Ovary (tissue), 7 donors: ENCODE measurements at regions not wholly inside any gene's neighbourhood (a gene's known extent, or its start where the extent isn't known, plus 50 kb on each side); places are given as distances from the start of the nearest gene placed in this dataset.

Experiments
- DNase-seq, 5 donors: peaks; one replicate each; pipeline ENCODE4 v3.0.0-alpha.2; 2019 to 2020
- H3K27ac ChIP-seq, 2 donors: fragments of 200-600 bp; one replicate each; pipeline versions ENCODE4 v1.5.1 to v1.8.0; 2019 to 2022
- H3K27me3 ChIP-seq: fragments of 200-600 bp; one replicate; pipeline ENCODE4 v1.8.0; 2022
- H3K36me3 ChIP-seq: fragments of 200-600 bp; sonication (generic); one replicate; pipeline ENCODE4 v1.5.1; 2019
- H3K4me1 ChIP-seq: one replicate; pipeline ENCODE4 v1.8.1; 2013; ENCODE audit warnings: mild to moderate bottlenecking, moderate library complexity; ENCODE audit not compliant: insufficient read depth
- H3K4me3 ChIP-seq: fragments of 200-600 bp; sonication (generic); one replicate; pipeline ENCODE4 v1.5.1; 2017
- H3K9me3 ChIP-seq, 2 donors: fragments of 200-600 bp in 1 of 2; sonication (generic) in 1 of 2; one replicate each; pipeline versions ENCODE4 v1.5.1 to v1.8.1; 2013 to 2019; ENCODE audit warnings: mild to moderate bottlenecking in 1 of 2, moderate library complexity in 1 of 2
- CTCF ChIP-seq, 3 donors: fragments of 450-650 bp in 2 of 3; fragments of 200-600 bp in 1 of 3; IDR thresholded peaks; one replicate each; pipeline versions ENCODE4 v1.5.1 to v1.8.0; 2016 to 2022; ENCODE audit warnings: antibody characterized with exemption in 3 of 3, mild to moderate bottlenecking in 1 of 3
- EP300 ChIP-seq: sonication (generic); formaldehyde crosslinking; IDR thresholded peaks from one replicate; pipeline ENCODE4 v1.6.1; 2017; ENCODE audit warnings: antibody characterized with exemption
- POLR2A ChIP-seq: fragments of 450-650 bp; IDR thresholded peaks from one replicate; pipeline ENCODE4 v1.6.1; 2017; ENCODE audit warnings: antibody characterized with exemption, mild to moderate bottlenecking, moderate library complexity
- WGBS, 3 donors: extraction: QIAGEN DNeasy Blood & Tissue Kit in 1 of 3; methylation state at CpG; one replicate each; pipeline versions ENCODE4 v1.1.5 to v1.1.7; 2013 to 2017; 5-methylcytosine and 5-hydroxymethylcytosine counted together
- intact Hi-C, 4 donors: fragments of 100-400 bp; cut with DNase I; formaldehyde crosslinking; loops; one replicate each; pipeline versions ENCODE4 v1.11.0 to v1.15.1; 2022 to 2023
- donor health status: DM: no; HTN: no; CAD: no; lungs with moderate emphysema.
- donor health status: DM: no; HTN: no; CAD: no.
- donor health status: Bipolar disorder and iron deficiency.
- donor health status: DM: no; HTN: no; CAD: no.
- donor health status: DM: yes; HTN: yes; CAD: no.

- intact Hi-C loops: no loop called here
- no peaks in the 10 kb centered on the region for H3K27me3 ChIP-seq
- H3K9me3 ChIP-seq: no peaks in the 10 kb centered on the region
- no peak overlapping the region for H3K27ac ChIP-seq
- H3K36me3 ChIP-seq: no peaks in the 10 kb centered on the region
- DNase-seq: no peak
- H3K4me1 ChIP-seq: no peaks in the 10 kb centered on the region
- TF ChIP-seq EP300: no peak
- no peak for TF ChIP-seq CTCF (IDR thresholded peaks at IDR 0.05)
- TF ChIP-seq POLR2A: no peak
- H3K4me3 ChIP-seq: no peak overlapping the region
Observed at GRCh38 chr20:11332381-11332780, 585.3 kb upstream of the BTBD3 start.

GRCh38 chr20:11333634-11334033 lies 584.1 kb upstream of the BTBD3 start:
- intact Hi-C loops: no loop called here
- no peak for TF ChIP-seq CTCF (IDR thresholded peaks at IDR 0.05)
- TF ChIP-seq POLR2A: no peak
- TF ChIP-seq EP300: no peak
- no peaks in the 10 kb centered on the region for H3K4me1 ChIP-seq
- H3K36me3 ChIP-seq: no peaks in the 10 kb centered on the region
- H3K27ac ChIP-seq: no peak overlapping the region
- H3K4me3 ChIP-seq: no peak overlapping the region
- no peak for DNase-seq
- no peaks in the 10 kb centered on the region for H3K27me3 ChIP-seq
- no peaks in the 10 kb centered on the region for H3K9me3 ChIP-seq

GRCh38 chr20:11337361-11338130 lies 580.1 kb upstream of the BTBD3 start:
- DNase-seq: no peak
- Histone ChIP-seq H3K27ac (no peak overlapping the region), H3K36me3 (no peaks in the 10 kb centered on the region), H3K4me3 (no peak overlapping the region), H3K9me3 (no peaks in the 10 kb centered on the region), H3K4me1 (no peaks in the 10 kb centered on the region), H3K27me3 (no peaks in the 10 kb centered on the region)
- intact Hi-C loops: no loop called here
- 55 to 75% (median 62%) methylated on average over 4 of the region's 4 CpGs for WGBS, 3 donors
- TF ChIP-seq CTCF (IDR thresholded peaks at IDR 0.05) (no peak), POLR2A (no peak), EP300 (no peak)

GRCh38 chr20:11338496-11339306 lies 579.0 kb upstream of the BTBD3 start:
- H3K4me1 ChIP-seq: no peaks in the 10 kb centered on the region
- 78 to 93% (median 87%) methylated on average over 2 of the region's 2 CpGs for whole genome bisulfite sequencing, 3 donors
- DNase-seq: no peak
- intact Hi-C loops: no loop called here
- H3K9me3 ChIP-seq: no peaks in the 10 kb centered on the region
- TF ChIP-seq CTCF (IDR thresholded peaks at IDR 0.05): no peak
- TF ChIP-seq EP300: no peak
- no peak for TF ChIP-seq POLR2A
- H3K27ac ChIP-seq: no peak overlapping the region
- no peaks in the 10 kb centered on the region for H3K27me3 ChIP-seq
- H3K36me3 ChIP-seq: no peaks in the 10 kb centered on the region
- H3K4me3 ChIP-seq: no peak overlapping the region
